SK-N-MC (cell line): ENCODE measurements at regions not wholly inside any gene's neighbourhood (a gene's known extent, or its start where the extent isn't known, plus 50 kb on each side); places are given as distances from the start of the nearest gene placed in this dataset.

Experiments
- EZH2 ChIP-seq: fragments of 200-600 bp; sonication (generic); IDR thresholded peaks from one replicate; pipeline ENCODE4 v1.6.1; 2017; ENCODE audit warnings: antibody characterized with exemption
- POLR2AphosphoS5 ChIP-seq: IDR thresholded peaks from 2 replicates; pipeline ENCODE4 v1.6.1; 2012; ENCODE audit warnings: mild to moderate bottlenecking, low read depth, low read length, borderline replicate concordance

GRCh38 chr9:2486988-2487387 lies 134.6 kb upstream of the VLDLR start:
- no peak for TF ChIP-seq EZH2
- no peak for TF ChIP-seq POLR2AphosphoS5
